OCI-LY1 (cell line): ENCODE measurements at regions not wholly inside any gene's neighbourhood (a gene's known extent, or its start where the extent isn't known, plus 50 kb on each side); places are given as distances from the start of the nearest gene placed in this dataset.

Experiments
- H2AFZ ChIP-seq: fragments of 200-600 bp; sonication (generic), shearing (Covaris generic); 2 replicates; pipeline ENCODE4 v1.6.0; 2014; ENCODE audit warnings: antibody characterized with exemption, mild to moderate bottlenecking, low read length
- H3F3A ChIP-seq: fragments of 200-600 bp; sonication (generic), shearing (Covaris generic); 2 replicates; pipeline ENCODE4 v1.6.0; 2014; ENCODE audit warnings: mild to moderate bottlenecking, antibody characterized with exemption, low read length, moderate library complexity; ENCODE audit not compliant: insufficient read depth
- H3K27ac ChIP-seq: fragments of 200-600 bp; sonication (generic); 2 replicates; pipeline ENCODE4 v1.5.1; 2014; ENCODE audit warnings: low read length, mixed run types, mild to moderate bottlenecking, low read depth; ENCODE audit not compliant: poor library complexity, severe bottlenecking
- H3K27me3 ChIP-seq: fragments of 200-600 bp; sonication (generic); 2 replicates; pipeline ENCODE4 v1.6.0; 2014; ENCODE audit warnings: antibody characterized with exemption, mild to moderate bottlenecking, low read length, moderate library complexity; ENCODE audit not compliant: insufficient read depth
- H3K36me3 ChIP-seq: fragments of 200-600 bp; sonication (generic); 2 replicates; pipeline ENCODE4 v1.6.1; 2014; ENCODE audit warnings: mild to moderate bottlenecking, antibody characterized with exemption, low read length, moderate library complexity, mixed read lengths; ENCODE audit not compliant: insufficient read depth
- H3K4me1 ChIP-seq: fragments of 200-600 bp; sonication (generic); 2 replicates; pipeline ENCODE4 v1.5.1; 2014; ENCODE audit warnings: mild to moderate bottlenecking, low read length, moderate library complexity; ENCODE audit not compliant: insufficient read depth, severe bottlenecking
- H3K4me2 ChIP-seq: fragments of 200-600 bp; sonication (generic), shearing (Covaris generic); 2 replicates; pipeline ENCODE4 v1.6.1; 2014; ENCODE audit warnings: low read length
- H3K4me3 ChIP-seq: fragments of 200-600 bp; sonication (generic); 2 replicates; pipeline ENCODE4 v1.5.1; 2014; ENCODE audit warnings: low read length, low read depth, mild to moderate bottlenecking, mixed read lengths; ENCODE audit not compliant: poor library complexity, severe bottlenecking
- H3K79me2 ChIP-seq: fragments of 200-600 bp; shearing (Covaris generic); 2 replicates; pipeline ENCODE4 v1.6.1; 2016; ENCODE audit warnings: mixed run types, low read length, mixed read lengths; ENCODE audit not compliant: insufficient read depth
- H3K9ac ChIP-seq: fragments of 200-600 bp; sonication (generic), shearing (Covaris generic); 2 replicates; pipeline ENCODE4 v1.6.1; 2014; ENCODE audit warnings: mild to moderate bottlenecking, low read length, mixed read lengths
- H3K9me2 ChIP-seq: fragments of 200-600 bp; sonication (generic), shearing (Covaris generic); 2 replicates; pipeline ENCODE4 v1.6.1; 2014; ENCODE audit warnings: low read depth, mild to moderate bottlenecking, low read length, mixed read lengths
- H3K9me3 ChIP-seq: fragments of 200-600 bp; shearing (Covaris generic); 2 replicates; pipeline ENCODE4 v1.6.1; 2014; ENCODE audit warnings: low read length, mixed read lengths
- H4K20me1 ChIP-seq: fragments of 200-600 bp; sonication (generic), shearing (Covaris generic); 2 replicates; pipeline ENCODE4 v1.6.0; 2016; ENCODE audit warnings: mild to moderate bottlenecking, low read length; ENCODE audit not compliant: insufficient read depth
- CTCF ChIP-seq: fragments of 200-600 bp; sonication (generic), shearing (Covaris generic); IDR thresholded peaks from 2 replicates; pipeline ENCODE4 v1.5.1; 2017; ENCODE audit warnings: mild to moderate bottlenecking, antibody characterized with exemption, low read length, moderate library complexity, mixed read lengths
- EZH2 ChIP-seq: fragments of 200-600 bp; sonication (generic), shearing (Covaris generic); IDR thresholded peaks from 2 replicates; pipeline ENCODE4 v1.8.0; 2017; ENCODE audit warnings: borderline replicate concordance, mixed run types, mild to moderate bottlenecking, antibody characterized with exemption, low read length, moderate library complexity, mixed read lengths

GRCh38 chr20:19813846-19814640 lies 56.0 kb downstream of the RIN2 start:
- Histone ChIP-seq H3K9ac (no peak overlapping the region), H2AFZ (no peak overlapping the region), H3K9me3 (0 out of 2 replicates have a peak, but pooled peaks cover 3% of the 10 kb centered on the region), H3K36me3 (no peaks in the 10 kb centered on the region), H3K4me1 (peaks cover 3% of the 10 kb centered on the region), H3F3A (no peaks in the 10 kb centered on the region), H3K4me2 (no peak overlapping the region), H3K4me3 (no peak overlapping the region), H3K27me3 (no peaks in the 10 kb centered on the region), H3K27ac (no peak overlapping the region), H3K79me2 (no peaks in the 10 kb centered on the region), H3K9me2 (no peaks in the 10 kb centered on the region), H4K20me1 (no peaks in the 10 kb centered on the region)
- no peak for TF ChIP-seq EZH2
- TF ChIP-seq CTCF: no peak

DNA sequence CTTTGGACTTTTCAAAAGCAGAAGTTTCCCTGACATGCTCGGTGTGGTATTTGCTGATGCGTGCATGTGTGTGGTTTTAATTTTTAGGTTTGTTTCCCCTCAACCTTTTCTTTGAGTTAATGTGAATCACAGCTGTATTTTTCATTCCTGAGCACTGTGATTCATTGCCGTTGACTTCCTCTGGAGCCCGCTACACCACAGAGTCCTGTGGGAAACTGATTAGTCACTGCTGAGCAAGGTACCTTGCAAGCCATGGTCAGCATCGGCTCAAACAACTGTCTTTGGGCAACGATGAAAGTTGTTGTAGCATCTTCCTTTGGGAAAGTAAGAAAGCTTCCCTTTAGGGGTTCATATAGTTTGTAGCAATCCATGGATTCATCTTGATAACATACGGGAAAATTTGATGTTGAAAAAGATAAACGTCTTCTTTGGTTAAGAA lies 57.5 kb downstream of the RIN2 start:
- peaks cover 3% of the 10 kb centered on the region for H3K4me1 ChIP-seq
- H3K79me2 ChIP-seq: no peaks in the 10 kb centered on the region
- no peaks in the 10 kb centered on the region for H3K27me3 ChIP-seq
- TF ChIP-seq EZH2 (no peak), CTCF (no peak)
- H3K27ac ChIP-seq: no peak overlapping the region
- no peak overlapping the region for H3K9ac ChIP-seq
- no peak overlapping the region for H3K4me2 ChIP-seq
- no peaks in the 10 kb centered on the region for H4K20me1 ChIP-seq
- no peaks in the 10 kb centered on the region for H3F3A ChIP-seq
- H3K4me3 ChIP-seq: no peak overlapping the region
- no peaks in the 10 kb centered on the region for H3K36me3 ChIP-seq
- H3K9me2 ChIP-seq: no peaks in the 10 kb centered on the region
- H3K9me3 ChIP-seq: 0 out of 2 replicates have a peak, but pooled peaks cover 3% of the 10 kb centered on the region
- H2AFZ ChIP-seq: no peak overlapping the region

DNA sequence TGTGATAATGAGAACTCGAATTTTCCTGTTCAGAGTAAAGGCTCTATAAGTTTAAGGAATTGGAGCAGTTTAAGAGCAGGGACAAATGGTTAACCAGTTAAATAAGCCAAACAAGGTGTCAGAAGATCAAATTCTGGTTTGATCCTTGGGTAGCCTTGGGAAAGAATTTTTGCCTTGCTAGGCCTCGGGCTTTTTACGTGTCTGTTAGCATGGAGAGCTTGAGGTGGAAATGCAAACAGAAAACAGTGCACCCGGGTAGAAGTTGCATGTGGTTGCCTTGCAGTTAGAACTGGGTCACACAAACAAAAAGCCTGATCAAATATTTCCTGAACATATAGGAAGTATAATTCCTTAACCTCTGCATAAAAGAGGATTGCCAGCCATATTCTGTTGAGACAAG lies 58.3 kb downstream of the RIN2 start:
- Histone ChIP-seq H2AFZ (no peak overlapping the region), H3K9ac (no peak overlapping the region), H3K4me1 (peaks cover 3% of the 10 kb centered on the region), H3K27ac (no peak overlapping the region), H3F3A (no peaks in the 10 kb centered on the region), H3K27me3 (no peaks in the 10 kb centered on the region), H3K36me3 (no peaks in the 10 kb centered on the region), H3K9me3 (0 out of 2 replicates have a peak, but pooled peaks cover 3% of the 10 kb centered on the region), H3K9me2 (no peaks in the 10 kb centered on the region), H3K4me2 (no peak overlapping the region), H4K20me1 (no peaks in the 10 kb centered on the region), H3K4me3 (no peak overlapping the region), H3K79me2 (no peaks in the 10 kb centered on the region)
- no peak for TF ChIP-seq EZH2
- no peak for TF ChIP-seq CTCF
